Adrenal gland (tissue), 9 donors: ENCODE measurements at regions not wholly inside any gene's neighbourhood (a gene's known extent, or its start where the extent isn't known, plus 50 kb on each side); places are given as distances from the start of the nearest gene placed in this dataset.

ENCODE experiments used
- DNase-seq, 7 donors: peaks; one replicate each; pipeline ENCODE4 v3.0.0-alpha.2; 2019 to 2020
- H3K27ac ChIP-seq, 5 donors: fragments of 200-600 bp; sonication (generic) in 4 of 5; 1 replicate in 3 of 5; 2 replicates in 2 of 5; pipeline versions ENCODE4 v1.5.1 to v1.8.0; 2016 to 2020; ENCODE audit warnings: mild to moderate bottlenecking in 1 of 5
- H3K27me3 ChIP-seq: fragments of 200-600 bp; 2 replicates; pipeline ENCODE4 v1.8.0; 2021
- H3K36me3 ChIP-seq, 2 donors: fragments of 200-600 bp; replicated peaks in 1 of 2; 1 replicate in 1 of 2; 2 replicates in 1 of 2; pipeline versions ENCODE4 v1.5.1 to v1.8.0; 2018 to 2022
- H3K4me1 ChIP-seq, 2 donors: fragments of 200-600 bp; replicated peaks in 1 of 2; 1 replicate in 1 of 2; 2 replicates in 1 of 2; pipeline versions ENCODE4 v1.5.1 to v1.8.0; 2018 to 2021
- H3K4me3 ChIP-seq, 4 donors: fragments of 200-600 bp; sonication (generic) in 3 of 4; one replicate each; pipeline ENCODE4 v1.5.1; 2016 to 2018
- H3K9me3 ChIP-seq, 3 donors: fragments of 200-600 bp; sonication (generic) in 1 of 3; replicated peaks in 1 of 3; 1 replicate in 2 of 3; 2 replicates in 1 of 3; pipeline versions ENCODE4 v1.5.1 to v1.8.0; 2016 to 2021
- POLR2A ChIP-seq, 2 donors: fragments of 450-650 bp; IDR thresholded peaks; one replicate each; pipeline ENCODE4 v1.6.1; 2017; ENCODE audit warnings: antibody characterized with exemption in 2 of 2, mild to moderate bottlenecking in 2 of 2, moderate library complexity in 1 of 2
- WGBS, 4 donors: extraction: QIAGEN DNeasy Blood & Tissue Kit in 2 of 4; methylation state at CpG; one replicate each; pipeline versions ENCODE4 v1.1.5 to v1.1.7; 2013 to 2017; 5-methylcytosine and 5-hydroxymethylcytosine counted together
- intact Hi-C, 2 donors: fragments of 100-400 bp; cut with DNase I; formaldehyde crosslinking; loops; one replicate each; pipeline versions ENCODE4 v1.14.1 to v1.15.0; 2022 to 2023
- TF ChIP-seq, protein P1 (sequence below), 6 experiments: fragments of 450-650 bp in 4 of 6; fragments of 200-600 bp in 2 of 6; sonication (generic) in 1 of 6; IDR thresholded peaks; 1 replicate in 5 of 6; 2 replicates in 1 of 6; pipeline versions ENCODE4 v1.5.1 to v1.8.0; 2016 to 2021; ENCODE audit warnings: antibody characterized with exemption in 6 of 6, mild to moderate bottlenecking in 2 of 6, moderate library complexity in 1 of 6
- donor health status: healthy with polysubstance abuse.
- donor health status: Bipolar disorder and iron deficiency.
- donor health status: DM: yes; HTN: yes; CAD: no.
- donor health status: DM: no; HTN: no; CAD: no.
- donor health status: DM: no; HTN: no; CAD: no.

DNA sequence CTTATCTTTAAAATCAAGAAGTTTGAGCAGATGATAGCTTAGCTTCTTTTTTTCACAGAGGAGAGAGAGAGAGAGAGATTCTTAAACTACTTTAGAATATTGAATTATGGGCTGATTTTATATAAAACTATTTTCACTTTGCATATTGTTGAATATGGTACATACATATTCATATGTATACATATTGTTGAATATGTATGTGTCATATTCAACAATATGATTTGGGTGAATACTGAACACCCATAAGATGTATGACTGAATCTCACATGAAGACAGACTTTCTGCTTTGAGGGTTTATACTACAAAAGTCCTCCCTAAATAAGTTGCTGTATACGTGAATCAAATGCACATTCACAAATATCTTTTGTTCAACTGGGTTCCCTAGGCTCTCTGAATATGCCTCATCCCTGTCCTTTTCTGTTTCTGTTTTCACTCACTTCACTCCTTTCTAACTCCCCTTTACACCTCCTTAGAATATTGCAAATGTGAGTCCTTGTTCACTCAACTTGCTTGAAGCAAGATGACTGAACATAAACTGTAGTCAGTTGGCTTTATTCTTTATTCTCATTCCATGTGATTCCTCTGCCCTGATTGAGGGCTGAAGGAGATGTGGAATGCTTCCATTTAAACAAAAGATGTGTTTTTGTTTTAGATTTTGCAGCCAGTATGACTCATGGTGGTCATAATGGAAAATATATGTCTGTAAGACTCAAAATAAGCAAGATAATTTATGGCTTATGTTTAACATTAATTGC lies 225.4 kb upstream of the DAB2 start:
- 67 to 93% (median 76%) methylated on average over 1 of the region's 1 CpG for WGBS, 4 donors
- Histone ChIP-seq H3K27me3 (no peaks in the 10 kb centered on the region), H3K4me3 (no peak overlapping the region), H3K36me3 (no peaks in the 10 kb centered on the region), H3K27ac (no peak overlapping the region), H3K9me3 (no peaks in the 10 kb centered on the region), H3K4me1 (no peaks in the 10 kb centered on the region)
- intact Hi-C loops, result no loop called here
- TF ChIP-seq POLR2A (IDR thresholded peaks at IDR 0.05), result no peak
- TF ChIP-seq, protein P1, sequence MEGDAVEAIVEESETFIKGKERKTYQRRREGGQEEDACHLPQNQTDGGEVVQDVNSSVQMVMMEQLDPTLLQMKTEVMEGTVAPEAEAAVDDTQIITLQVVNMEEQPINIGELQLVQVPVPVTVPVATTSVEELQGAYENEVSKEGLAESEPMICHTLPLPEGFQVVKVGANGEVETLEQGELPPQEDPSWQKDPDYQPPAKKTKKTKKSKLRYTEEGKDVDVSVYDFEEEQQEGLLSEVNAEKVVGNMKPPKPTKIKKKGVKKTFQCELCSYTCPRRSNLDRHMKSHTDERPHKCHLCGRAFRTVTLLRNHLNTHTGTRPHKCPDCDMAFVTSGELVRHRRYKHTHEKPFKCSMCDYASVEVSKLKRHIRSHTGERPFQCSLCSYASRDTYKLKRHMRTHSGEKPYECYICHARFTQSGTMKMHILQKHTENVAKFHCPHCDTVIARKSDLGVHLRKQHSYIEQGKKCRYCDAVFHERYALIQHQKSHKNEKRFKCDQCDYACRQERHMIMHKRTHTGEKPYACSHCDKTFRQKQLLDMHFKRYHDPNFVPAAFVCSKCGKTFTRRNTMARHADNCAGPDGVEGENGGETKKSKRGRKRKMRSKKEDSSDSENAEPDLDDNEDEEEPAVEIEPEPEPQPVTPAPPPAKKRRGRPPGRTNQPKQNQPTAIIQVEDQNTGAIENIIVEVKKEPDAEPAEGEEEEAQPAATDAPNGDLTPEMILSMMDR (IDR thresholded peaks at IDR 0.05), result no peak
- DNase-seq, result no peak

DNA sequence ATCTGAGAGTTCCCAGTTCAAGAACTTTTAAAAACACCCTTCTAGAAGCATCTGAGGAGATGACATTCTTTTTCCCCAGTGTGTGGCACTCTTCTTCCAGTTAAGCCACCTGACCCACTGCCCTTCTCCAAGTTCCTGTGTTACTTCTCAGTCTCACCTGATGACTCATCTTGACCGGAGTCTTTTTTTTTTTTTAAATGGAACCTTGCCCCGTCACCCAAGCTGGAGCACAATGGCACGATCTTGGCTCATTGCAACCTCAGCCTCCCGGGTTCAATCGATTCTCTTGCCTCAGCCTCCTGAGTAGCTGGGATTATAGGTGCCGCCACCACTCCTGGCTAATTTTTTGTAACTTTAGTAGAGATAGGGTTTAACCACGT lies 224.1 kb upstream of the DAB2 start:
- no peak overlapping the region for H3K4me3 ChIP-seq
- no peaks in the 10 kb centered on the region for H3K36me3 ChIP-seq
- H3K27ac ChIP-seq, result no peak overlapping the region
- intact Hi-C loops, result no loop called here
- DNase-seq, result no peak
- H3K27me3 ChIP-seq, result no peaks in the 10 kb centered on the region
- H3K4me1 ChIP-seq, result no peaks in the 10 kb centered on the region
- 71 to 79% (median 76%) methylated on average over 7 of the region's 7 CpGs for WGBS, 4 donors
- TF ChIP-seq, protein P1 (IDR thresholded peaks at IDR 0.05), result no peak
- no peak for TF ChIP-seq POLR2A (IDR thresholded peaks at IDR 0.05)
- H3K9me3 ChIP-seq, result no peaks in the 10 kb centered on the region

DNA sequence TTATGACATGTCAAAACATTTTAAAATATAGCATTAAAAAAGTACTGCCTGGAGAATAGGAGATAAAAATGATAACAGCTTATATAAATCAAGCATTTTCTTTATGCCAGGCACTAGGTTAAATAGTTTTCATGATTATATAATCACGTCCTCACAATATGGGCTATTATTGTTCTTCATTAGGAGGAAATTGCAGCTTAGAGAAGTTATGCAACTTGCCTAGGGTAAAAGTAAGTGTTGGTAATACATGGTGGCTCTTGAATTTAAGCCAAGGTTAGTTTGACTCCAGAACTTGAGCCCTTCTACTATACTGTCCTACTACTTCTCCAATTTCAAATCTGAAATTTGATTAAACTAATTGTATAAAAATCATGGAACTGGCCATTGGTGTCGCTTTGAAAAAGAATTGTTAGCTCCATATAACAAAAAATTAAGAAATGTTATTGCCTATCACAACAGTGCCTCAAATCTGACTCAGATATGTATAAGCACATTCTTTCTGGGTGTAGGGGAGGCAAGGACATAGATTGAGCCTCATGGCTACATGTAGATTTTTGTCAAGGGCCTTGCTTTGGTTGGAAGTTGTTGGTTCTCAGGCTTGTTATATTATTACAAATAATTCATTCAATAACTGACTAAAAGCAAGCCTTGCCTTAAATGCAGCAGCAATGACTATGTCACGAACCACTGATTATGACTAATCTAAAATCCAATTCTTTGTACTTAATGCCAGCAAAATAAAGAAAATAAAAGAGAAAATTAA lies 223.5 kb upstream of the DAB2 start:
- H3K27me3 ChIP-seq, result no peaks in the 10 kb centered on the region
- intact Hi-C loops, result no loop called here
- no peaks in the 10 kb centered on the region for H3K9me3 ChIP-seq
- no peak for DNase-seq
- H3K4me3 ChIP-seq, result no peak overlapping the region
- 57 to 67% (median 61%) methylated on average over 3 of the region's 3 CpGs for WGBS, 4 donors
- H3K36me3 ChIP-seq, result no peaks in the 10 kb centered on the region
- H3K4me1 ChIP-seq, result no peaks in the 10 kb centered on the region
- TF ChIP-seq POLR2A (IDR thresholded peaks at IDR 0.05), result no peak
- TF ChIP-seq, protein P1 (IDR thresholded peaks at IDR 0.05), result no peak
- no peak overlapping the region for H3K27ac ChIP-seq

DNA sequence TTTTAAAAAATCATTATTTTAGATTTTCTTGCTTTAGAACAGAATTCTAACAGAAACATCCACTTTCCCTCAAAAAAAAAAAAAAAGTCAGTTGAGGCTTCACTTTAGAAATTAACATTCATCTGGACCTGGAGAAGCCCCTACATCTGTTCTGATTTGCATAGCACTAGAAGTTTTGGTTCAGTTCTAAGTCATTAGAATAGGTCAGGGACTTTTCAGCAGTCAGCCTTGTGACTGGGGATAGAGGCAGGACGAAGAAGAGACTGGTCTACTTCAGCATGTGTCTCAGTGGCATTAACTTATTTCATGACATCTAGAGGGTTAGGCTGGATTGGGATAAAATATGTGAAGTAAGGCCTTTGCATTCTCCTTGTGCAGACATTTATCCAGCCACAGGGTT lies 215.8 kb upstream of the DAB2 start:
- Histone ChIP-seq H3K27ac (no peak overlapping the region), H3K36me3 (no peaks in the 10 kb centered on the region), H3K27me3 (no peaks in the 10 kb centered on the region), H3K9me3 (no peaks in the 10 kb centered on the region), H3K4me3 (no peak overlapping the region), H3K4me1 (no peaks in the 10 kb centered on the region)
- DNase-seq, result no peak
- intact Hi-C loops, result no loop called here
- no peak for TF ChIP-seq POLR2A (IDR thresholded peaks at IDR 0.05)
- TF ChIP-seq, protein P1 (IDR thresholded peaks at IDR 0.05), result no peak
- WGBS, 4 donors, result 59 to 77% (median 71%) methylated on average over 1 of the region's 1 CpG
